ENCODE measurements at regions not wholly inside any gene's neighbourhood (a gene's known extent, or its start where the extent isn't known, plus 50 kb on each side); places are given as distances from the start of the nearest gene placed in this dataset.
"Not testable (repeated sequence)": the region's sequence is repeated elsewhere in the genome, so short reads cannot be mapped to it uniquely, and the experiment has no call there.

DNA sequence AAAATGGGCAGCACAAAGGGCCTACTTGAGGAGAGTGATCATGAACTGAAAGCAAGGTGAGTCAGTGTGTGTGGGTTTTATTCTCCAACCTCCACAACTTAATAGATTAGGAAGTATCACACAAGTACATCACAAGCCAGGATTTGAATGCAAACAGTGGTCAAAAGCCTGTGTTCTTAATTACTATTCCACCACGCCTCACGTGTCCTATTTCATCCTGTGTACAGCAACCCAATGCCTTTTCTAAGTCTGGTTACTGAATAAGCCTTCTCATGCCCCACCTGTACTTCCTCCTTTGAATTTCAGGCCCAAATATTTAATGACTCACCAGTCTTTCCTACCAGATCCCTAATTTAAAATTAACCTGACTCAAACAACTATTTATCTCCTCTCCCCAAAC is 755.7 kb upstream of the SLC8A1 start:
- TF ChIP-seq, protein P1, sequence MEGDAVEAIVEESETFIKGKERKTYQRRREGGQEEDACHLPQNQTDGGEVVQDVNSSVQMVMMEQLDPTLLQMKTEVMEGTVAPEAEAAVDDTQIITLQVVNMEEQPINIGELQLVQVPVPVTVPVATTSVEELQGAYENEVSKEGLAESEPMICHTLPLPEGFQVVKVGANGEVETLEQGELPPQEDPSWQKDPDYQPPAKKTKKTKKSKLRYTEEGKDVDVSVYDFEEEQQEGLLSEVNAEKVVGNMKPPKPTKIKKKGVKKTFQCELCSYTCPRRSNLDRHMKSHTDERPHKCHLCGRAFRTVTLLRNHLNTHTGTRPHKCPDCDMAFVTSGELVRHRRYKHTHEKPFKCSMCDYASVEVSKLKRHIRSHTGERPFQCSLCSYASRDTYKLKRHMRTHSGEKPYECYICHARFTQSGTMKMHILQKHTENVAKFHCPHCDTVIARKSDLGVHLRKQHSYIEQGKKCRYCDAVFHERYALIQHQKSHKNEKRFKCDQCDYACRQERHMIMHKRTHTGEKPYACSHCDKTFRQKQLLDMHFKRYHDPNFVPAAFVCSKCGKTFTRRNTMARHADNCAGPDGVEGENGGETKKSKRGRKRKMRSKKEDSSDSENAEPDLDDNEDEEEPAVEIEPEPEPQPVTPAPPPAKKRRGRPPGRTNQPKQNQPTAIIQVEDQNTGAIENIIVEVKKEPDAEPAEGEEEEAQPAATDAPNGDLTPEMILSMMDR (IDR thresholded peaks at IDR 0.05; ENCODE audit: control insufficient read depth, insufficient read depth, low read depth, low read length, missing control alignments), result no peak
- no peak for DNase-seq (ENCODE audit: low read depth)

DNA sequence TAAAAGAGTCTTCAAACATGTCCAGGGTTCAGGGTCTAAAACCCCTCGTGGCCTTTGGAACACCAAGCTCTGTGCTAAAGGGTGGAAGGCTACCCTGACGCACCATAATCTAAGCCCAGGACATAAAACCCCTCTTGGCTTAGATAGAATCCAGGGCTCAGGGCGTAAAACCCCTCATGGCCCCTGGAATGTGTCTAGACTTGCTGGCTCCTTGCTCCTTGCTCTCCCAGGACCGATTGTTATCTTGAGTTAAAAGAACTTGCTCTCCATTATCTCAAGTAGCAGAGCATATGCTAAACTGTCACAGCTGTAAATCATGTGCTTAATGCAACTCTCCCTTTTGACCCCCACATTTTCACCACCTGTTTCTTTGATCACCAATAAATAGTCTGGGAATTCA is 758.1 kb upstream of the SLC8A1 start:
- H3K4me3 ChIP-seq (ENCODE audit: control insufficient read depth, low read depth, low read length); DNase-seq (ENCODE audit: low read depth): not testable (repeated sequence)

More for the DNA sequence above, 755.7 kb upstream of the SLC8A1 start:
- no peak overlapping the region for H3K4me3 ChIP-seq (ENCODE audit: control insufficient read depth, low read depth, low read length)

DNA sequence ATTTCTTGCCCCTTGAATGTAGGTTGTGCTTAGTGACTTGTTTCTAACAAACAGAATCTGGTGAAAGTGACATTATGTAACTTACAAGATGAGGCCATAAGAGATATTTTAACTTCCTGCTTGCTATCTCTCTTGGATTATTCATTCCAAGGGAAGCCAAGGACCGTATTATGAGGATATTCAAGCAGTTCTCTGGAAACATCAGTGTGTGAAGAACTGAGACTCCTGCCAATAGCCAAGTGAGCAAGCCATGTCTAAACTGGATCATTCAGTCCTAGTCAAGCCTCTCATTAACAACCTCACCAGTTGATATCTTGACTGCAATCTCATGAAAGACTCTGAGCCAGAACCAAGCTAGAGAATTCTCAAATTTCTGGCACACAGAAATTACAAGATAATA is 765.1 kb upstream of the SLC8A1 start:
- no peak for DNase-seq (ENCODE audit: low read depth)
- TF ChIP-seq, protein P1 (IDR thresholded peaks at IDR 0.05; ENCODE audit: control insufficient read depth, insufficient read depth, low read depth, low read length, missing control alignments), result no peak
- H3K4me3 ChIP-seq (ENCODE audit: control insufficient read depth, low read depth, low read length), result no peak overlapping the region

DNA sequence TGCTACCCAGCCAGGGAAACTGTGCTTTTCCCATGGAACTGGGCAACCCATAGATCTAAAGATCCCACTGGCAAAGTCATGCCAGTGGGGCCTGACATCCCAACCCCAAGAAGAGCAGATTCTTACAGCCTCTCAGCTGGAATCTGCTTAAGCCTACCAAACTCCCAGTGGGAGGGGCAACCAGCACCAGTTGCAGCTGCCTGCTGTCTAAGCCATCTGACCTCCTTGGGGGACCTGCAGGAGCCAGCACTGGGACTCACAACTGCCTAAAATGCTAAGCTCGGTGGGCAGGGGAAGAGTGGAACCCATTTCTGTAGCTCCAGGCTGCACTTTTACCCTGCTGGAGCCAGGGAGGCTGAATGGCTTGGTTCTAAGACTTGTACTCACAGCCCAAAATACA is 770.7 kb upstream of the SLC8A1 start:
- TF ChIP-seq, protein P1 (IDR thresholded peaks at IDR 0.05; ENCODE audit: control insufficient read depth, insufficient read depth, low read depth, low read length, missing control alignments), result no peak
- no peak for DNase-seq (ENCODE audit: low read depth)
- H3K4me3 ChIP-seq (ENCODE audit: control insufficient read depth, low read depth, low read length), result no peak overlapping the region

DNA sequence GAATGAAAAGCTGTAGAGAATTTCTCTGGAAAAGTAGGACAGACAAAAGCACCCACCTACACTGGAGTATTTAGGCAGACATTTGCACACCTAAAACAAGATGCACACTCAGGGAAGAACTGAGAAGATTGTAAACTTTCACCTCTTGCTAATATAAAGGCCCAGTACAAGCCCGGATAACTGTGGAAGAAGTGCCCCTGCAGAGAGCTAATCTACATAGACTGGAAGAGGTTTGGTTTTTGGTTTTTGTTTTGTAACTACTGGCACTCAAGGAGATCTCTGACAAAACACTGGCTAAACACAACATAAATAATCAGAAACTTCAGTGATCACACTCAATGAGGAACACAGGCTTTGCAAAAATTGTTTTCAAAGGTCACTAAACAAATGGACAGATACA is 782.2 kb upstream of the SLC8A1 start:
- H3K4me3 ChIP-seq (ENCODE audit: control insufficient read depth, low read depth, low read length), result no peak overlapping the region
- TF ChIP-seq, protein P1 (IDR thresholded peaks at IDR 0.05; ENCODE audit: control insufficient read depth, insufficient read depth, low read depth, low read length, missing control alignments), result no peak
- no peak for DNase-seq (ENCODE audit: low read depth)

DNA sequence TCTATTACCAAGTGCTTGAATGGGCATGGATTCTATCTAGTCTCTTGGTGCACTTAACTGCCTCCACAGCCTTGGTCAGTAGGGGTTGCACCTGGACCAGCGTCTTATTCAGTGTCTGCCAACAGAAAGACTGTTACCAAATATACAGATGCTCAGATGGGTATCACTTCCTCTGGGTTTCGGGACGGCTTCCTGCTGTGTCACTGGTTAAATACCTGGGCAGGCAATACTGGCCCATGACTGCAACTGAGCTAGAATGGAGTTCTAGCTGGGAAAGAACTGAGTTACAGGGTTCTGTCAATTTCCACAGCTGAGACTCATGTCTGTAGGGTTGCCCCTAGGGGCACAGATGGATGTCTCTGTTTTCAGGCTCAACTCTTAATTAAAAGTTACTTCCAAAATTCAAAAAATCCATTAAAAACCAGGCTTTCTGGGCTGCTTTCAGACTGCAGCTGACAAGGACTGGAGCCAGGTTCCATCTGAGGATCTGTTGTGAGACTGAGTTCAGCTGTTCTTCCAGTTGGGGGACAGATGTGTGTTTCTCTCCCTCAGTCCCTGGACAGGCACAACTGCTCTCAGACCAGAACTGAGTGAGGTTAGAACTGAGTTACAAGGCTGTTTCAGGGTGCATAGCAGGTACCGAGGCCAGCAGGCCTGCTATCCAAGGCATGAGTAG is 789.6 kb upstream of the SLC8A1 start:
- TF ChIP-seq, protein P1 (IDR thresholded peaks at IDR 0.05; ENCODE audit: control insufficient read depth, insufficient read depth, low read depth, low read length, missing control alignments), result no peak
- no peak overlapping the region for H3K4me3 ChIP-seq (ENCODE audit: control insufficient read depth, low read depth, low read length)
- no peak for DNase-seq (ENCODE audit: low read depth)

DNA sequence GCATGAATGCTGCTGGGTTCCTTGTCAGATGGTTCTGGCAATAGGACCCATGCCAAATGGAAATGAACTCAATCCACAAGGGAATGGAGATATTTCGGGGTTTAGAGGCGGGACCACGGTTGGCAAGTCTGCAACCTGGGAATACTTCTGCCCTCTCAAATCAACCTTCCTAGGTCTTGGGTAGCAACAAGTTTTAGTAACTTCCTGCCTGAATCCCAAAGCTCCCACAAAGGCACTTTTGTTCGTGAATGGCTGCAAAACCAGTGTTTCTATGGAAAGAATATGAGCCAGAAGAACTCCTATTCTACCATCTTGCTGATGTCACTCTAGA is 790.1 kb upstream of the SLC8A1 start:
- TF ChIP-seq, protein P1 (IDR thresholded peaks at IDR 0.05; ENCODE audit: control insufficient read depth, insufficient read depth, low read depth, low read length, missing control alignments), result no peak
- DNase-seq (ENCODE audit: low read depth), result no peak
- no peak overlapping the region for H3K4me3 ChIP-seq (ENCODE audit: control insufficient read depth, low read depth, low read length)
